ENCODE measurements at regions not wholly inside any gene's neighbourhood (a gene's known extent, or its start where the extent isn't known, plus 50 kb on each side); places are given as distances from the start of the nearest gene placed in this dataset.

- no peak for TF ChIP-seq MAX (IDR thresholded peaks at IDR 0.05; ENCODE audit: low read depth, low read length)
These were observed 254.7 kb upstream of the FANCL start (continued) for GRCh38 chr2:58495806-58496205.

- Histone ChIP-seq H3K9me3 (replicated peaks; ENCODE audit: control insufficient read depth, insufficient read depth, low read length) (no peaks in the 10 kb centered on the region), H3K27me3 (replicated peaks in 1 of 2; ENCODE audit: control insufficient read depth in 2 of 2, insufficient read depth in 2 of 2, low read length in 1 of 2) (no peaks in the 10 kb centered on the region; a peak in 1 of 4 replicates), H3K79me2 (ENCODE audit: control insufficient read depth, insufficient read depth, low read length) (no peaks in the 10 kb centered on the region), H3K36me3 (ENCODE audit: control insufficient read depth in 2 of 2, insufficient read depth in 2 of 2, low read length in 1 of 2) (no peaks in the 10 kb centered on the region), H3K4me2 (ENCODE audit: control insufficient read depth, insufficient read depth) (no peak overlapping the region), H2AFZ (ENCODE audit: control insufficient read depth, low read depth, low read length) (no peak overlapping the region), H3K27ac (ENCODE audit: control insufficient read depth, insufficient read depth) (no peak overlapping the region), H3K4me3 (no peak overlapping the region), H4K20me1 (ENCODE audit: control insufficient read depth, insufficient read depth) (no peaks in the 10 kb centered on the region), H3K4me1 (ENCODE audit: control insufficient read depth, insufficient read depth, low read length) (no peaks in the 10 kb centered on the region), H3K9ac (ENCODE audit: control insufficient read depth, insufficient read depth, low read length) (no peak overlapping the region)
- ChIA-PET SMC1A (ENCODE audit: uncharacterized antibody, unreplicated experiment) (no interaction called here), RAD21 (ENCODE audit: unreplicated experiment) (interaction anchor here (0.6 kb wide), 1 partner anchor 801 kb away, joined by 3 read pairs; no protein-coding TSS in a partner anchor), POLR2A (no interaction called here), CTCF (no interaction called here)
- WGBS (ENCODE audit: insufficient coverage, insufficient replicate concordance, low lambda C conversion rate, missing lambda C conversion rate), result 79% methylated on average over 10 of the region's 10 CpGs
- DNase-seq (ENCODE audit: low read depth, low spot score), result no peak
- intact Hi-C loops (cut with micrococcal nuclease; ENCODE audit: unreplicated experiment), result no loop called here
- BruUV-seq (replicated peaks), result no TSS peak
- ATAC-seq, result no peak
- no peak for FAIRE-seq
- in situ Hi-C loops (cut with MboI), result no loop called here
- no peak for TF ChIP-seq SRF (IDR thresholded peaks at IDR 0.05; ENCODE audit: low read depth in 2 of 2, low read length in 2 of 2)
- no peak for TF ChIP-seq NR2C1 (IDR thresholded peaks at IDR 0.05)
- no peak for TF ChIP-seq MXI1 (IDR thresholded peaks at IDR 0.05; ENCODE audit: low read depth, low read length)
- no peak for TF ChIP-seq SUZ12 (IDR thresholded peaks at IDR 0.05; ENCODE audit: unreplicated experiment)
- TF ChIP-seq RELA (IDR thresholded peaks at IDR 0.05; ENCODE audit: borderline replicate concordance, partially characterized antibody), result no peak
- no peak for TF ChIP-seq ZNF207 (IDR thresholded peaks at IDR 0.05; ENCODE audit: borderline replicate concordance)
- no peak for TF ChIP-seq NFYA (IDR thresholded peaks at IDR 0.05; ENCODE audit: borderline replicate concordance, low read depth, low read length)
- TF ChIP-seq FOXM1 (IDR thresholded peaks at IDR 0.05; ENCODE audit: low read depth, low read length), result no peak
- no peak for TF ChIP-seq NR2F1 (conservative IDR thresholded peaks at IDR 0.05)
These were observed 253.0 kb upstream of the FANCL start for GRCh38 chr2:58494071-58494501.

Data from GM12878 (cell line).